ENCODE measurements at regions not wholly inside any gene's neighbourhood (a gene's known extent, or its start where the extent isn't known, plus 50 kb on each side); places are given as distances from the start of the nearest gene placed in this dataset.

GRCh38 chr13:68359105-68359504 lies 1129.0 kb upstream of the PCDH9 start:
- TF ChIP-seq, protein P1, sequence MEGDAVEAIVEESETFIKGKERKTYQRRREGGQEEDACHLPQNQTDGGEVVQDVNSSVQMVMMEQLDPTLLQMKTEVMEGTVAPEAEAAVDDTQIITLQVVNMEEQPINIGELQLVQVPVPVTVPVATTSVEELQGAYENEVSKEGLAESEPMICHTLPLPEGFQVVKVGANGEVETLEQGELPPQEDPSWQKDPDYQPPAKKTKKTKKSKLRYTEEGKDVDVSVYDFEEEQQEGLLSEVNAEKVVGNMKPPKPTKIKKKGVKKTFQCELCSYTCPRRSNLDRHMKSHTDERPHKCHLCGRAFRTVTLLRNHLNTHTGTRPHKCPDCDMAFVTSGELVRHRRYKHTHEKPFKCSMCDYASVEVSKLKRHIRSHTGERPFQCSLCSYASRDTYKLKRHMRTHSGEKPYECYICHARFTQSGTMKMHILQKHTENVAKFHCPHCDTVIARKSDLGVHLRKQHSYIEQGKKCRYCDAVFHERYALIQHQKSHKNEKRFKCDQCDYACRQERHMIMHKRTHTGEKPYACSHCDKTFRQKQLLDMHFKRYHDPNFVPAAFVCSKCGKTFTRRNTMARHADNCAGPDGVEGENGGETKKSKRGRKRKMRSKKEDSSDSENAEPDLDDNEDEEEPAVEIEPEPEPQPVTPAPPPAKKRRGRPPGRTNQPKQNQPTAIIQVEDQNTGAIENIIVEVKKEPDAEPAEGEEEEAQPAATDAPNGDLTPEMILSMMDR (IDR thresholded peaks at IDR 0.05; ENCODE audit: low read depth, low read length, poor library complexity, severe bottlenecking), result no peak
- TF ChIP-seq EZH2phosphoT487 (IDR thresholded peaks at IDR 0.05; ENCODE audit: borderline replicate concordance, low read length), result no peak

All from DOHH2 (cell line).